Gastroesophageal sphincter (tissue), 3 donors: ENCODE measurements at regions not wholly inside any gene's neighbourhood (a gene's known extent, or its start where the extent isn't known, plus 50 kb on each side); places are given as distances from the start of the nearest gene placed in this dataset.

Source experiments
- CTCF ChIP-seq, 4 experiments: fragments of 200-600 bp in 2 of 4; fragments of 450-650 bp in 2 of 4; sonication (generic) in 1 of 4; IDR thresholded peaks; one replicate each; pipeline ENCODE4 v1.5.1; 2017 to 2019; ENCODE audit warnings: antibody characterized with exemption in 4 of 4, mild to moderate bottlenecking in 2 of 4, moderate library complexity in 2 of 4
- EP300 ChIP-seq: sonication (generic); formaldehyde crosslinking; IDR thresholded peaks from one replicate; pipeline ENCODE4 v1.6.1; 2017; ENCODE audit warnings: antibody characterized with exemption, mild to moderate bottlenecking
- POLR2A ChIP-seq, 2 donors: fragments of 450-650 bp; IDR thresholded peaks; one replicate each; pipeline ENCODE4 v1.6.1; 2017; ENCODE audit warnings: antibody characterized with exemption in 2 of 2, mild to moderate bottlenecking in 2 of 2, moderate library complexity in 1 of 2
- POLR2AphosphoS5 ChIP-seq: sonication (generic); formaldehyde crosslinking; IDR thresholded peaks from one replicate; pipeline ENCODE4 v1.6.1; 2017; ENCODE audit warnings: antibody characterized with exemption

GRCh38 chr4:54819034-54819433 lies 161.3 kb downstream of the KIT start:
- TF ChIP-seq EP300 (no peak), POLR2AphosphoS5 (no peak), POLR2A (IDR thresholded peaks at IDR 0.05) (no peak), CTCF (IDR thresholded peaks at IDR 0.05) (no peak)
